Mammary epithelial cell (primary cell): ENCODE measurements at regions not wholly inside any gene's neighbourhood (a gene's known extent, or its start where the extent isn't known, plus 50 kb on each side); places are given as distances from the start of the nearest gene placed in this dataset.
"Not testable (repeated sequence)": the region's sequence is repeated elsewhere in the genome, so short reads cannot be mapped to it uniquely, and the experiment has no call there.

Source experiments
- EZH2 ChIP-seq: IDR thresholded peaks from 2 replicates; pipeline ENCODE4 v1.6.1; 2012; ENCODE audit warnings: low read length, inconsistent platforms, borderline replicate concordance
- TF ChIP-seq, protein P1 (sequence below), 2 donors: IDR thresholded peaks in 1 of 2; conservative IDR thresholded peaks in 1 of 2; 2 replicates each; pipeline ENCODE4 v1.5.1; 2011 to 2012; ENCODE audit warnings: inconsistent platforms in 2 of 2, low read length in 2 of 2, mild to moderate bottlenecking in 2 of 2, control low read depth in 1 of 2, low read depth in 1 of 2; ENCODE audit not compliant: insufficient read depth in 1 of 2; ENCODE audit errors: extremely low read depth in 1 of 2

DNA sequence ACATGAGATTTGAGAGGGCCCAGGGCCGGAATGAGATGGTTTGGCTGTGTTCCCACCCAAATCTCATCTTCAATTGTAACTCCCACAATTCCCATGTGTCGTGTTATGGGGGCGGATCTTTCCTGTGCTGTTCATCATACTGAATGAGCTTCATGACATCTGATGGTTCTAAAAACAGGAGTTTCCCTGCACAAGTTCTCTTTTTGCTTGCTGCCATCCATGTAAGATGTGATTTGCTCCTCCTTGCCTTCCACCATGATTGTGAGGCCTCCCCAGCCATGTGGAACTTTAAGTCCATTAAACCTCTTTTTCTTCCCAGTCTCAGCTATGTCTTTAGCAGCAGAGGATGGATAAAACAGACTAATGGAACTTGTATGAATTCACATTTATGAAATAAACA lies 131.9 kb upstream of the ZC3H15 start:
- TF ChIP-seq, protein P1, sequence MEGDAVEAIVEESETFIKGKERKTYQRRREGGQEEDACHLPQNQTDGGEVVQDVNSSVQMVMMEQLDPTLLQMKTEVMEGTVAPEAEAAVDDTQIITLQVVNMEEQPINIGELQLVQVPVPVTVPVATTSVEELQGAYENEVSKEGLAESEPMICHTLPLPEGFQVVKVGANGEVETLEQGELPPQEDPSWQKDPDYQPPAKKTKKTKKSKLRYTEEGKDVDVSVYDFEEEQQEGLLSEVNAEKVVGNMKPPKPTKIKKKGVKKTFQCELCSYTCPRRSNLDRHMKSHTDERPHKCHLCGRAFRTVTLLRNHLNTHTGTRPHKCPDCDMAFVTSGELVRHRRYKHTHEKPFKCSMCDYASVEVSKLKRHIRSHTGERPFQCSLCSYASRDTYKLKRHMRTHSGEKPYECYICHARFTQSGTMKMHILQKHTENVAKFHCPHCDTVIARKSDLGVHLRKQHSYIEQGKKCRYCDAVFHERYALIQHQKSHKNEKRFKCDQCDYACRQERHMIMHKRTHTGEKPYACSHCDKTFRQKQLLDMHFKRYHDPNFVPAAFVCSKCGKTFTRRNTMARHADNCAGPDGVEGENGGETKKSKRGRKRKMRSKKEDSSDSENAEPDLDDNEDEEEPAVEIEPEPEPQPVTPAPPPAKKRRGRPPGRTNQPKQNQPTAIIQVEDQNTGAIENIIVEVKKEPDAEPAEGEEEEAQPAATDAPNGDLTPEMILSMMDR (conservative IDR thresholded peaks at IDR 0.05 in 1 of 2, IDR thresholded peaks at IDR 0.05 in 1 of 2; ENCODE audit: extremely low read depth in 1 of 2, insufficient read depth in 1 of 2, low read depth in 1 of 2, low read length in 2 of 2), result not testable (repeated sequence)
- not testable (repeated sequence) for TF ChIP-seq EZH2
